ENCODE measurements at regions not wholly inside any gene's neighbourhood (a gene's known extent, or its start where the extent isn't known, plus 50 kb on each side); places are given as distances from the start of the nearest gene placed in this dataset.

DNA sequence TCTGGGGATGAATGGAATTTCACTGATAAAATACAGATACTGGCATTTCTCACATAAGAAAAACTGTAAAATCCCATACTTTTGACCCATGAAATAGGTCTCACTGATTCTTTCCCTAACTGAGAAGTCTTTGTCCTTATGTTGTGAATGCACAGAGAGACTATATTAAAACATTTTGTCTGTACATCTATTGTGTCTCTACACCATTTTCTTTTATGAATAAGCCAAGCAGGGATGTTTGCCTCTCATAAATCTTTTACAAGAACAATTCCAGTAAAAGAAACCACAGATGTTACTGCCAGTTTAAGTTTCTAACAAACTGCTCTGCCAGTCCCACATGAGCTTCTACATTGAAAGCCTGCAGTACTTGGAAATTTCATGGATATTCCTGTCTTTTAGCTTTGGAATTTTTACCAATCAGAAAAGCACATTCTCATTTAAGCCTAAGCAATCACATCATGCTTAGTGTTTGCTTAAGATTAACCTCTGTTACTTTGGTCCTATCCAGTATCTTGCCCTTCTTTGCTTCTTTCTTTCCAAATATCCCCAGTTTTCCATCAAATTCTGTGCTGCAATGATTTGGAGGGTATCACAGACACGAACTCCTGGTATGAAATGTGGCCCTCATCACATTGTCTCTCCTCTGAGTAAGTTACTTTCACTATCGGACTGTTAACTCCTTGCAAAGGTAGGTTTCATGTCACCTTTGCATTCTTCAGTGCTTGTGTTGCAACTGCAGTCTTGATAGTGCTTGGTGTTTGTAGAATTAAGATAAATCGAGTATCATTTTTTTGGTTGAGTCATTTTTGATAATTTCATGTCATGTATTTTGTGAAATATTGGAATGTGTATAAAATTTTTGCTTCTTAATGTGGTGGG is 415.1 kb upstream of the ADAMTSL1 start:
- TF ChIP-seq CTCF (conservative IDR thresholded peaks at IDR 0.05; ENCODE audit: low read depth, low read length) = no peak
- no peak for TF ChIP-seq POLR2A (IDR thresholded peaks at IDR 0.05; ENCODE audit: low read depth, low read length)
- no peak for TF ChIP-seq ELK1 (IDR thresholded peaks at IDR 0.05; ENCODE audit: borderline replicate concordance, low read depth, low read length)
- TF ChIP-seq MAFK (IDR thresholded peaks at IDR 0.05; ENCODE audit: low read depth, low read length) = no peak
- TF ChIP-seq, protein P1, sequence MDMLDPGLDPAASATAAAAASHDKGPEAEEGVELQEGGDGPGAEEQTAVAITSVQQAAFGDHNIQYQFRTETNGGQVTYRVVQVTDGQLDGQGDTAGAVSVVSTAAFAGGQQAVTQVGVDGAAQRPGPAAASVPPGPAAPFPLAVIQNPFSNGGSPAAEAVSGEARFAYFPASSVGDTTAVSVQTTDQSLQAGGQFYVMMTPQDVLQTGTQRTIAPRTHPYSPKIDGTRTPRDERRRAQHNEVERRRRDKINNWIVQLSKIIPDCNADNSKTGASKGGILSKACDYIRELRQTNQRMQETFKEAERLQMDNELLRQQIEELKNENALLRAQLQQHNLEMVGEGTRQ (IDR thresholded peaks at IDR 0.05; ENCODE audit: low read depth, low read length) = no peak
- TF ChIP-seq RCOR1 (IDR thresholded peaks at IDR 0.05; ENCODE audit: insufficient replicate concordance, low read length) = no peak
- TF ChIP-seq RAD21 (IDR thresholded peaks at IDR 0.05; ENCODE audit: low read length) = no peak
- no peak for TF ChIP-seq CEBPB (IDR thresholded peaks at IDR 0.05; ENCODE audit: low read depth, low read length)
- no peak for TF ChIP-seq BHLHE40 (IDR thresholded peaks at IDR 0.05; ENCODE audit: low read depth, low read length)
